ENCODE measurements at regions not wholly inside any gene's neighbourhood (a gene's known extent, or its start where the extent isn't known, plus 50 kb on each side); places are given as distances from the start of the nearest gene placed in this dataset.
"Not testable (repeated sequence)": the region's sequence is repeated elsewhere in the genome, so short reads cannot be mapped to it uniquely, and the experiment has no call there.

- DNase-seq (ENCODE audit: low read depth in 2 of 2), result no peak
These were observed 122.9 kb upstream of the TMEM164 start for GRCh38 chrX:109879991-109880390.

GRCh38 chrX:109880629-109881028 is 122.3 kb upstream of the TMEM164 start:
- no peak for DNase-seq (ENCODE audit: low read depth in 2 of 2)

GRCh38 chrX:109886122-109886761 is 116.7 kb upstream of the TMEM164 start:
- DNase-seq (ENCODE audit: low read depth in 2 of 2), result no peak

GRCh38 chrX:109889289-109890006 is 113.5 kb upstream of the TMEM164 start:
- no peak for DNase-seq (ENCODE audit: low read depth in 2 of 2)

- no peak for DNase-seq (ENCODE audit: low read depth in 2 of 2)
These were observed 112.6 kb upstream of the TMEM164 start for GRCh38 chrX:109890300-109890699.

- peak in 1 of 2 donors; percentile 0 for DNase-seq (ENCODE audit: low read depth in 2 of 2)
These were observed 111.9 kb upstream of the TMEM164 start for GRCh38 chrX:109890910-109891502.

GRCh38 chrX:109896024-109896423 is 106.9 kb upstream of the TMEM164 start:
- not testable (repeated sequence) for DNase-seq (ENCODE audit: low read depth in 2 of 2)

- DNase-seq (ENCODE audit: low read depth in 2 of 2), result no peak
These were observed 100.2 kb upstream of the TMEM164 start for GRCh38 chrX:109902665-109903064.

GRCh38 chrX:109911046-109911445 is 91.9 kb upstream of the TMEM164 start:
- no peak for DNase-seq (ENCODE audit: low read depth in 2 of 2)

- not testable (repeated sequence) for DNase-seq (ENCODE audit: low read depth in 2 of 2)
These were observed 89.9 kb upstream of the TMEM164 start for GRCh38 chrX:109912993-109913392.

GRCh38 chrX:109914114-109914849 is 88.6 kb upstream of the TMEM164 start:
- no peak for DNase-seq (ENCODE audit: low read depth in 2 of 2)

GRCh38 chrX:109918753-109919152 is 84.2 kb upstream of the TMEM164 start:
- no peak for DNase-seq (ENCODE audit: low read depth in 2 of 2)

- no peak for DNase-seq (ENCODE audit: low read depth in 2 of 2)
These were observed 82.6 kb upstream of the TMEM164 start for GRCh38 chrX:109920325-109920724.

GRCh38 chrX:109920868-109921267 is 82.0 kb upstream of the TMEM164 start:
- no peak for DNase-seq (ENCODE audit: low read depth in 2 of 2)

- DNase-seq (ENCODE audit: low read depth in 2 of 2), result no peak
These were observed 80.7 kb upstream of the TMEM164 start for GRCh38 chrX:109922190-109922589.

GRCh38 chrX:109925003-109925402 is 77.9 kb upstream of the TMEM164 start:
- DNase-seq (ENCODE audit: low read depth in 2 of 2), result not testable (repeated sequence)

GRCh38 chrX:109925656-109926055 is 77.3 kb upstream of the TMEM164 start:
- no peak for DNase-seq (ENCODE audit: low read depth in 2 of 2)

GRCh38 chrX:109926118-109926517 is 76.8 kb upstream of the TMEM164 start:
- DNase-seq (ENCODE audit: low read depth in 2 of 2), result no peak

GRCh38 chrX:109926743-109927662 is 75.9 kb upstream of the TMEM164 start:
- DNase-seq (ENCODE audit: low read depth in 2 of 2), result no peak

- DNase-seq (ENCODE audit: low read depth in 2 of 2), result no peak
These were observed 75.1 kb upstream of the TMEM164 start for GRCh38 chrX:109927663-109928273.

Measured in stimulated activated CD8-positive, alpha-beta memory T cell treated with anti-CD3 and anti-CD28 coated beads, Interleukin-15, amount 100 ng/mL, for 4 hours (primary cell).